NCI-H187 treated with DMSO at 0.1 percent for 48 hours (cell line): ENCODE measurements at regions not wholly inside any gene's neighbourhood (a gene's known extent, or its start where the extent isn't known, plus 50 kb on each side); places are given as distances from the start of the nearest gene placed in this dataset.
"Not testable (repeated sequence)": the region's sequence is repeated elsewhere in the genome, so short reads cannot be mapped to it uniquely, and the experiment has no call there.

Experiments used
- DNase-seq: peaks from one replicate; lab custom pipeline; 2025; lab: John Stamatoyannopoulos, UW

DNA sequence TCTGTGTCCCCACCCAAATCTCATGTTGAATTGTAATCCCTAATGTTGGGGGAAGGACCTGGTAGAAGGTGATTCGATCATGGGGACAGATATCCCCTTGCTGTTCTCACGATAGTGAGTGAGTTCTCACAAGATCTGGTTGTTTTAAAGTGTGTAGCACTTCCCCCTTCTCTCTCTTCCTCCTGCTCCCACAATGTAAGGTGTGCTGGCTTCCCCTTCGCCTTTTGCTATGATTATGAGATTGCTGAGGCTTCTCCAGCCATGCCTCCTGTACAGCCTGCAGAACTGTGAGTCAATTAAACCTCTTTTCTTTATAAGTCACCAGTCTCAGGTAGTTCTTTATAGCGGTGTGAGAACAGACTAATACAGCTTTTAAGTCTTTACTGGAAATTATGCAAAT is 193.3 kb upstream of the RBBP8 start:
- DNase-seq = no peak

DNA sequence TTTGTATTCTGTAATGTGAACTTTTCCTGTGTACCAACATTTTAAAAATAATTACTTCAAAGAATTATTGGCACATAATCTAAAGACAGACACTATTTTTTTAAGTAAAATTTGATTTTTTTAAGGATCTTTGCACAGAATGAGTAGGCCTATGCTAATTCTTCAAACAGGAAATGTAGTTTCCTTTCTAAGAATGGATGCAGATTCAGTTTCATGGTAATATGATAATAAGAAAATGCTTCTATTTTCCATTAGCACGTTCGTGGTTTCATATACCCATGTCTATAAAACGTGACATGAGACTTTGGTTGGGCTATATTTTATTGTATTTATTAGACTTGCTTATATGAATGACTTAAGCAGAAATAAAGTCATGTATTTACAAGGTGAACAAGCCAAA is 191.8 kb upstream of the RBBP8 start:
- no peak for DNase-seq

DNA sequence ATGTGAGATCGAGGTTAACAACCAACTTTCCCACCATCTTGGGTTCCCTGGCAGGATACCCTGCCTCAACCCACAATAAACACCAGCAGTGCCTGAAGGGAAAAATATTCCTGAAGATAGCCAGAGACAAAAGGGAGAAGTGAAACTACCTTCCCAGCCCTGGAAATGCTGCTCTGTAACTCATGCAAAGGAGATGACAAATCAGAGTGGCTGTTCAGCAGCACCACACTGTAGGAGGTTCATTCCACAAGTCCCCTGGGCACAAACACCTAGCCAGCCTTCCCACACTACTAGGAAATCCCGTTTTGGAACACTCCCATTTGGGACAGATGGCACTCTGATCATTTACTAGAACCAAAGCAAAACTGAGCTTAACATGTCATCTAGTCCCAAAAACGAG is 190.7 kb upstream of the RBBP8 start:
- no peak for DNase-seq

DNA sequence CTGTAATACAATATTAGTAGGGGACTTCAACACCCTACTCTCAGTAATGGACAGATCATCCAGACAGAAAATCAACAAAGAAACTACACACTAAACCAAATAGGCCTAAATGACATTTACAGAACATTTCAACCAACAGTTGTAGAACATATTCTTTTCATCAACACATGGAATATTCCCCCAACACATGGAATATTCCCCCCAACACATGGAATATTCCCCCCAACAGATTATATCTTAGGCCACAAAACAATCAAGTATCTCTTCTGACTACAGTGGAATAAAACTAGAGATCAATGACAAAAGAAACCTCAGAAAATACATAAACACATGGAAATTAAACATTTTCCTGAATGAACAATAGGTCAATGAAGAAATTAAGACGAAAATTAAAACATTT is 187.2 kb upstream of the RBBP8 start:
- no peak for DNase-seq

DNA sequence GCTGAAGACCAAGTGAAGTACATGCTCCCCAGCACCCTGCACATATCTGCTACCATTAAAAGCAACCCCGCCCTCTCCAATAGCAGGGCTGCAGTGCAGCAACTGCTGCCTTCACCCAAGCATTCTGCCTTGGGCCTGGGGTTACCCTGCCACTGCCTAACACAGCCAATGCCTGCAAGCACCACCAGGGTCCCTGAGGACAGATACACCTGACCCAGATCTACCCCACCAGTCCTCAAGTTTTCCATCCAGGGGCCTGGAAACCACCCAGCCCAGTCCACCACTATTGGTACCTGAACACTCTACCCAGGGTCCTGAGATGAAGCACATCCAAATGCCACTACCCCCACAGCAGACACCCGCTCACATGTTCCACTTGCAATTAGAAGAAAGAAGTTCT is 181.1 kb upstream of the RBBP8 start:
- DNase-seq = no peak

DNA sequence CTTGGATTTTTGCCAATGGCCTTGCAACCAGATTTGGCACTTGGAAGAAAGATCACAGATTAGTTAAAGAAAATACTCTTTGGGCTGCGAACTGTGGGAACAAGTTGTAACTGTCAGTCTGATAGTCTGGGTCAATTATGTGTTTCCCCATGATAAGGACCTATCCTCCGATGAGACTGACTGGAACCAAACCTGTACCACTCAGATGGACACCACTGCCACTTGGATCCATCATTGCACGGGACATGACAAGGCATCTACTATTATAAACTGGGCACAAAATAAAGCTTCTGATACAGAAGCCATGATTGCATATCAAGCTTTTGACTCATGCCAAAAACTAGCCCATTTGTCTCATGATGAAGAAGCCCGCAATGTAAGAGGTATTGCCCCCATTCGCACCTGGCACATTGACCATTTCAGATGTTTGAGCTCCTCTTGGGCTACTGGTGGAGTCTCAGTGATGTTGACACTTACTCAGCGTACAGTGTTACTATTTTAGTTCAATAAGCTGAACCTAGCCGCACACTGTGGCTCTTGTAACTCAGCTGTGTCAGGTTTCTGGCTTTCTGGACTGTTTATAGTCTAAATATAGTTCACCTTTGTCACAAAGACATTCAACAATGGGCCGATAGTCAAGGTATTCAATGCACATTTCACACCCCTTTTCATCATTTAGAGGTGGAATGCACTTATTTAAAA is 179.8 kb upstream of the RBBP8 start:
- DNase-seq = no peak

DNA sequence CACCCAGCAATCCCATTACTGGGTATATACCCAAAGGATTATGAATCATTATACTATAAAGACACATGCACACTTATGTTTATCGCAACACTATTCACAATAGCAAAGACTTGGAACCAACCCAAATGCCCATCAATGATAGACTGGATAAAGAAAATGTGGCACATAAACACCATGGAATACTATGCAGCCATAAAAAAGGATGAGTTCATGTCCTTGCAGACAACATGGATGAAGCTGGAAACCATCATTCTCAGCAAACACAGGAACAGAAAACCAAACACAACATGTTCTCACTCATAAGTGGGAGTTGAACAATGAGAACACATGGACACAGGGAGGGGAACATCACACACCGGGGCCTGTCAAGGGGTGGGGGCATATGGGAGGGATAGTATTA is 169.1 kb upstream of the RBBP8 start:
- DNase-seq = not testable (repeated sequence)

DNA sequence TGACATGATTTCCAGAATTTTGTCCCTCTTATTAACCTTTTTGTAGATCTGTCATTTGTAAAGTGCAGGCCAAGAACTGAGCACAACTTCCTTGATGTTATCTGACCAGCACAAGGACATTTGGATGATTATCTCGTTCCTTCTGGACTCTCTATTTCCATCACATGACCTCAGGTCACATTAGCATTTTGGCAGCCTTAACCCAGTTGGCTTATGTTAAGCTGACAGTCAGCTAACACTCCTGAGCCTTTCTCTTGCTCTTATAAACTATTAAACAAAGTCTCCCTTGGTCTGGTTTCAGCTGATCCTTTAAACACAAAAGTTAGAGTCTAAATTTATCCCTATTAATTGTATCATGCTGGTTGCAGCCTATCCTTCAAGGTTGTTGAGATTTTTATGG is 167.2 kb upstream of the RBBP8 start:
- DNase-seq = no peak

DNA sequence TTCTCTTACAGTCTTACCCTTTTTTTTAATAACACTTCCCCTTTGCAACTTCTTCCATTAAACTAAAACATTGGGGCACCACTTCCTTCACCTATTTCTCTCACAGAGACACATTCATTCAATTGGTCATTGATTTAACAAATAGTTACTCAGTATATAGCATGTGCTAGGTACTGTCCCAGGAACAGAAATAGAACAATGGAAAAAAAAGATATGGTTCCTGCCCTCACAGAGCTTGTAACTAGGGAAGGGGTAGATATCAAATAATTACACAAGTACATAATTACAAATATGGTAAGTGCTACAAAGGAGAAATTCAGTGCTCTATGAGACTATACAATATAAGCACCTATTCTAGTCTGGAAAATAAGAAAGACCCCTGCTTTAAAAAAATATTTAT is 165.5 kb upstream of the RBBP8 start:
- DNase-seq = no peak

DNA sequence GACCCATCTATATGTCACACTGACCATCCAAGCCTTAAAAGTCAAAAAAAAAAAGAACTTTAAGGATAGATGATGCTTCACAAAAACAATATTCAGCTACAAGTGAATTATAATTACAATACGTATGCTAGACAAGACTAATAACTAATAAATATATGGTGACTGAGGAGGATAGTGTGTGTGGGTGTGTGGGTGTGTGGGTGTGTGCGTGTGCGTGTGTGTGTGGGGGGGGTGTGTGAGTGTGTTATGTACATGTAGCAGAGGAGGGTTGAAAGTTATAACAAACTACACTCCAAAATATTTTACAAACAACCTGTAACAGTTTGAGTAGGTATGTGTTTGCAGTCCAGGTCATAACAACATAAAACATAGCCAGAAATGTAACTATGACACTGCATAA is 159.2 kb upstream of the RBBP8 start:
- DNase-seq = no peak

DNA sequence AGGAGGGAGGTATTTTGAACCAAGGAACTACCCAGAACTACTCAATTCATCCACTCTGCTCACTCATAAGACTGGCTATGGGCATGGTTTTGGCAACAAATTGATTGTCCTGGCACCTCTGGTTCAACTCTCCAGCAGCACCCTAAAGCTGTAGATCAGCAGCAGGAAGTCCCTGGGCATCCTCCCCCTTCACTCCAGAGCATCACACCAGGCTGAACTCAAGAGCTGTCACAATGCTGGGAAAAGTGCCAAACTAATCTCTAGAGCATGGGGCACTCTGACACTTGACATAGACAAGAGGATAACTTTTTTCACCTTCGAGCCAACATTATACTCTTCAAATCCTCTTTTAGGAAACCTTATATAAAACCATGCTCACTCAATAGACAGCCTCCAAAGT is 154.1 kb upstream of the RBBP8 start:
- DNase-seq = no peak

DNA sequence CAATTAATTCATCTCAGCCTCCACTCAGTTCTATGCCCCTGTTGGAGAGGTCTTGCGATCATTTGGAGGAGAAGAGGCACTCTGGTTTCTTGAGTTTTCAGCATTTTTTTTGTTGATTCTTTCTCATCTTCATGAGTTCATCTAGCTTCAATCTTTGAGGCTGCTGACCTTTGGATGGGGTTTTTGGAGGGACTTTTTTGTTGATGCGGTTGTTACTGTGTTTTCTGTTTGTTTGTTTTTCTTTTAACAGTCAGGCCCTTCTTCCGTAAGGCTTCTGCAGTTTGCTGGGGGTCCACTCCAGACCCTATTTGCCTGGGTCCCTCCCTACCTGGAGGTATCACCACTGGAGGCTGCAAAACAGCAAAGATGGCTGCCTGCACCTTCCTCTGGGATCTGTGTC is 149.9 kb upstream of the RBBP8 start:
- no peak for DNase-seq

DNA sequence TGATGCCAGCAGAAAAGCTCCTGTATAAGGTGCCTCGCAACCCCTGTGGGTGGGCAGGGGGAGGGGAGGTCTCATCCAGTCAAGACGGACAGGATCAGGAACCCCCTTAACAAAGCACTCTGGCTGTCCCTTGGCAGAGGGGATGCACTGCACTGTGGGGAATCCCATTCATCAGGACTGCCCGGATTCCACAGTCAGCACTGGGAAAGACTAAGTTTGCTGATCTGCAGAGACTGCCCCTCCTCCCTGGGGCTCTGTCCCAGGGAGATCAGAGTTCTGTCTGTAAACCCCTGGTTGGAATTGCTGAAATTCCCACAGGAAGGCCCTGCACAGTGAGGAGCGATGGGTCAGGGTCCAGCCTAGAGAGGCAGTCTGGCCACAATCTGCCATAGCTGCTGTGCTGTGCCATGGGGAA is 149.5 kb upstream of the RBBP8 start:
- no peak for DNase-seq

DNA sequence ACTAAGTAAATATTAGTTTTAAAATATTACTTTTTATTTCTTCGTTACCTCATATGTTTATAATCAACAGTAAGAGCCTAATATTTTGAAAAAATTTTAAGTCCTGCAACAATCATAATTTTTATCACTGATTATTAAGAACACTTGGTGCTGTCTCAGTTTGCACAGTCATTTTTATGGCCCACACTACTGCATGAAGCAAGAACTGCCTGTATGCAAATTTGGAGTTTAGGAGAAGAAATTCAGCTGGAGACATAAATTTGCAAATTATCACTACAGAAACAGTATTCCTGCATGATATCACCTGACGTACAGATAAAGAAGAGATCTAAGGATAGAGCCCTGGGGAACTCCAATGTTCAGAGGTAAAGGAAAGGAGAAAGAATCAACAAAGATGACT is 144.1 kb upstream of the RBBP8 start:
- no peak for DNase-seq

DNA sequence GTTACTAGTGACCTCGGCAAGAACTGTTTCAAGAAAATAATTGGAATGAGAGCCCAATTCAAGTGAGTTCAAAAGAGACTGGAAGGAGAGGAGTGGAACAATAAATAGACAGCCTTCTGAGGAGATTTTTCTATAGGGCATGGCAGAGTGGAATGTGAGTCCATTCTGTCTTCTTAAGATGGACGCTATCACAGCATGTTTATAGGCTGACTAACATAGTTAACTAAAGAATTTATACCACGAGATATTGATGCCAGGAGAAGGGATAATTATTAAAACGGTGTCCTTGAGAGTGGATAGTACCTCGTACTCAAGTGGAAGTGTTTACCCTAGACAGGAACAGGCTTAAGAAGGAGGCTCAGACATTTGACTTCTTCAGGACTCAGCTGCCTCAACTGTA is 143.5 kb upstream of the RBBP8 start:
- no peak for DNase-seq

DNA sequence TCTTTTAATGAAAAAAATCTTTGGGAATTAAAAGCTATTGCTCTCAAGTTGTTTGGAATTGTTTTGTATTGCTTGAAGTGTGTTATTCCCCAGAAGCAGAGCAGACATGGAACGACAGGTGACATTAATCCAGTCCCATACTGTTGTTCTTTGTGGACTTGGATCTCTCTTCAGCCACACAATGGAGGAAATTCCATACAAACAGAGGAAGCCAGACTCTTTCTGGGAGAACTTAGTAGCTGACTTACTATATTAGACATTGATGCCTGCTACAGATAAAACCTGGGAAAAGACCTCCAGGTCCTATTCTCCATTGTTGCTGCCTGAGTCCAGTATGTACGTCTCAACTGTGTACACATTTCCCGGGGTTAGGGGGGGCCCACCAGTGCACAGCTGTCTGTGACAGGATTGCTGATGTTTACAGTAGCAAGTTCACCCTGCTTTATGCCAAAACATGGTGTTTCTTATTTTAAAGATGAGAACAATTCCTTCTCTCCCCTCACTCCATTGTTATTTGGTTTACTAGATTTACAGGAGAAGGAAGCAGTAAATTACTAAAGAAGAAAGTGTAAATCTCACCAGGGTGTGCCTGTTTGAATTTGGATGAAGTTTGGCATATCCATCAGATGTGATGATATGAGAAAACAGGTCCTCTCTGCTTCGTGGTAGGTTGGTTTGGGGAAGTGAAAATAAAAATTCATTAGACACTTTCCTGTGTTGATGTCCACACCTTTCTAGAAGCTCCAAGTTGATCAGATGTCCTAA is 142.4 kb upstream of the RBBP8 start:
- no peak for DNase-seq

DNA sequence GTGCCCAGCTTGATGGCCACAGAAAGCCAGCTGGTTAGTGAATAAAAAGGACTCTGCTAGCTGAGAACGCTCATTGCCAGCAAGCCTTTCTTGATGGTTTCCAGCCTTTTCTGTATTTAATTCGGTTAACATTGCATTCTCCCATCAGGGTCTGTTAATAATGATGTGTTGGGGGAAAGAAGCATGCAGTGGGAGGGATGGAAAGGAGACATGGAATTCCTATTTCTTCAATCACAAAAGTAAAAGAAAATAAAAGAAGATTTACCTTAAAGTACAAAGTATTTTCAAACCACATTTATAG is 141.9 kb upstream of the RBBP8 start:
- DNase-seq = no peak

DNA sequence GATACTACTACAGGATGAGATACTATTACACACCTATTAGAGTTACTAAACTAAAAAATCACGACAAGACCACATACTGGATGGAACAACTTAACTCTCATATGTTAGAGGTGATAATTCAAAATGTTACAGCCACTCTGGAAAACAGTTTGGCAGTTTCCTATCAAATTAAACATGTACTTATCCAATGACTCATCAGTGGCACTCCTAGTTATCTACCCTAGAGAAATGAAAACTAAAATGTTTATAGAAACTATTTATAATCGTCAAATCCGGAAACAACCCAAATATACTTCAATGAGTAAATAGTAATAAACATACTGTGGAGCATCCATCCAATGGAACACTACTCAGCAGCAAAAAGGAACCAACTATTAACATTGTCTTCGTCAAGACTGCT is 137.0 kb upstream of the RBBP8 start:
- DNase-seq = no peak

DNA sequence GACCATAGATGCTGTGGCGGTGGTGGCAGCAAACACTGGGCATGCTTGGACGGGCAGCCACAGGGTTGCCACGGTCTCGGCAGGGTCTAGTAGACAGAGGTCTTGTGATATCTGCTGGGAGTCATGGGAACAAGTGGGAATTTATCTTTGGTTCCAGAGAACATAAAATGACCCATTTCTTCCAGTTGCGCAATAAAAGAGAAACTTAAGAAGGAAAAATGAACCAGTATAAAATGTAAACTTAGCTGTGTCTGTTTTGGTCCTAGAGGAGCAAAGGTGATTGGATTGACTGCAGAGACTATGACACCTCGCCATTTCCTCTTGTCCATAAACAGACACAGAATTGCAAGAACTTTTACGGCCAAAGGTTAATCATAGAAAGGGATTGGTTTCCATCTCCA is 132.6 kb upstream of the RBBP8 start:
- DNase-seq = no peak

DNA sequence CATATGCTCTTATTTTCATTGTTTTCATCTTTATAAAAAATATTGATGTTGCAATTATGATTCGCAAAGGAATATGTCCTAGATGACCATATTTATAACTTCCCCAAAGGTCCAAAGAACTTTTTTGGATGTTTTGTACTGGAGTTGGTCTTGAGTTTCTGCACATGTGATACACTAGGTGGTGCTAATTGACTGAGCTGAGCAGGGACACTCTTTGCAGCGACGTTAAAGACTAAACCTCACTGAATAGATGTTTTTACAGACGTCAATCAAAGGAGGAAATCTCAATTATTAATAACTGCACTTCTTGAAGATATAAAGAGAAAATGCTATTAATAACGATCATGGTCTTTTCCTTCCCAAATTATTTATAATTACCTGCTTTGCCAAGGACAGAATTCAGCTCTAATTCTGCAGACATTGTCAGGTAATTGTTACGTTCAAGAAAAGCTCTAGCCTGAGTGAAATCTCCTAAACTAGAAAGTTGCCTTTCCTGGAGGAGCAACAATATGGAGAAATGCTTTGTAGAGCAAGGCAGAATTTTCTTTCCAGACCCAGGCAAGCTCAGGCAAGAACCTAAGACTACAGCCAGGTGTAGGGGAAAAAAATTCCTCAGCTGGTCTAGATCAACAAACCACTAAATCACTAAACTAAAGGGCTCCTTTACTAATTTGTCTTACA is 119.3 kb upstream of the RBBP8 start:
- DNase-seq = no peak

DNA sequence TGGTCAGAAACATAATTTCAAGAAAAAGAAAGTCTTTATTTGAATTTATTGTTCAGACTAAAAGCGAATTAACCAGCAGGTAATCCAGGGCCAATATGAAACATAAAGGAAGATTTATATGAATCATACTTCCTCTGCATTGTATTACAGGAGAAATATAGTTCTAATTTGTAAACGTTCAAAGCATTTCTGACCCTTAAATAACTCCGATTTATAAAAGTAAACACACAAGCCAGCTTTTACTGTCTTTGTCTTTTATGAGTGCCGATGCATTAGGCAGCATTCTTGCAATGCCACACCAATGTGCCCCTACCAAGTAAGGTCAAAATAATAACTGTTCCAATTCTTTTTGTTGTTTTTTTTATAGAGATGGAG is 118.8 kb upstream of the RBBP8 start:
- no peak for DNase-seq

DNA sequence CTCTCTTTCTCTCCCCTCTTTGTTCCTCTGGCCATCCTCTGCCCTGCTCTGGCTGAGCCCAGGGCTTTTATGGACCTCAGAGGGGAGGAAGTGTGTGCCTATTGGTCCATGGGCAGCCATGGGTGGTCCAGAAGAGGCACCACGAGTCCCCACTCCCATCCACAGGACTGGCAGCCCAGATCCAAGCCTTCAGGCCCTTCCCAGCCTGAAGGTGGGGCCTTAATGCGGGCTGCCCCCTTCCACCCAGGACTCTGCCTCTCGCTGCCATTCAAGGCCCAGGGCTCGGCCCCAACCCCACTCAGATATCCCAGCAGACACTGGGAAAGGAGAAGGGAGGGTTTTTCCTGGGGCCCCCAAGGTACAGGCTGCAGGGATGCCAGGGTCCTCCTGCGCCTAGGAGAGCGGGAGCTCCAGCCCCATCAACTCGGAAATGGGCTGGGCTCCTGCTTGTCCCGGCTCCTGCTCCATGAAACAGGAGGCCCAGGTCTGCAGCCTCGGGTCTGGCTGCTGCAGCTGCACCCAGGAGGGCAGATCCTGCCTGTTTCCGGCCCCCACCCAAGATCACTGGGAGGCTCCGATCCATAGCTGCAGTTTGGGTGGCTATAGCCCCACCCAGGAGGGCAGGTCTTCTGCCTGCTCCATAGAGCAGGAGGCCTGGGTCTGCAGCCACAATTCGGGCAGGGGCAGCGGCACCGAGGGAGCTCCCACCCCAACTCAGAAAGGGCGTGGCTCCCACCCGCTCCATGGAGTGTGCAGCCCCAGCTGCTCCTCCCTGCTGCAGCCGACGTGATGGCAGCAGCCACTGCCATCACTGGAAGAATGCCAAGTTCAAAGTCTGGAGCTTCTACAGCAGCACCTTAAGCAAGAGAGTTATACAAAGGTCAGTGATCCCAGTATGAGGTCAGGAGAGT is 116.6 kb upstream of the RBBP8 start:
- DNase-seq = no peak

DNA sequence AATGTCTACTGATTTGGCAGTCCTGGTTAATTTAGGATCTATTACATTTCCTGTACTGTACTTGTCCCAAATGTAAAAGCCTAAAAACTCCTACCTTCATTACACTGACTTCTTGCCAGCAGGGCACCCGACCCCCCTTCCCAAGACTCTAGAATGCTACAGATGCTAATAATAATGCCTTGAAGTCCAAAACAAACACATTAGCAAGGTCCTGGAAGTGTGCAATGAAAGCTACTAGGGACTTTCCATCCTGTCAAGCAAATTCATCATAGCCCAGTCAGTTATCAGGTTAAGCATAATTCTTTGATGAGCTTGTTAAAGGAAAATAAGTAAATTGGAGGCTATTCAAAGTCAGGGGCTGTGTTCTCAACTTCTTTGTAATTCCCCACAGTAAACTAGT is 115.3 kb upstream of the RBBP8 start:
- DNase-seq = no peak
